KMS-11 (cell line): ENCODE measurements at regions not wholly inside any gene's neighbourhood (a gene's known extent, or its start where the extent isn't known, plus 50 kb on each side); places are given as distances from the start of the nearest gene placed in this dataset.
"Not testable (repeated sequence)": the region's sequence is repeated elsewhere in the genome, so short reads cannot be mapped to it uniquely, and the experiment has no call there.

ENCODE experiments used
- H2AFZ ChIP-seq: fragments of 200-600 bp; sonication (generic); 2 replicates; pipeline ENCODE4 v1.6.1; 2016; ENCODE audit warnings: antibody characterized with exemption, mixed run types, low read depth
- H3K27ac ChIP-seq: fragments of 200-600 bp; sonication (generic); 2 replicates; pipeline ENCODE4 v1.6.1; 2016; ENCODE audit warnings: mild to moderate bottlenecking, mixed run types
- H3K27me3 ChIP-seq: fragments of 200-600 bp; sonication (generic); 2 replicates; pipeline ENCODE4 v1.6.1; 2017; ENCODE audit warnings: mild to moderate bottlenecking, low read depth, mixed run types, moderate library complexity; ENCODE audit not compliant: insufficient read depth
- H3K36me3 ChIP-seq: fragments of 200-600 bp; sonication (generic); 2 replicates; pipeline ENCODE4 v1.6.1; 2017; ENCODE audit warnings: mild to moderate bottlenecking, mixed run types; ENCODE audit not compliant: insufficient read depth
- H3K4me1 ChIP-seq: fragments of 200-600 bp; sonication (generic); 2 replicates; pipeline ENCODE4 v1.6.1; 2016; ENCODE audit warnings: mild to moderate bottlenecking, low read depth, mixed run types; ENCODE audit not compliant: poor library complexity, severe bottlenecking
- H3K4me2 ChIP-seq: fragments of 200-600 bp; sonication (generic); 2 replicates; pipeline ENCODE4 v1.7.0; 2016; ENCODE audit warnings: mild to moderate bottlenecking, mixed run types
- H3K4me3 ChIP-seq: fragments of 200-600 bp; sonication (generic); IDR thresholded peaks from 2 replicates; pipeline ENCODE4 v1.6.1; 2017; ENCODE audit warnings: low read depth, low read length, mixed read lengths; ENCODE audit not compliant: insufficient read depth
- H3K79me2 ChIP-seq: fragments of 200-600 bp; sonication (generic); 2 replicates; pipeline ENCODE4 v1.6.1; 2016; ENCODE audit warnings: low read depth, mixed run types; ENCODE audit not compliant: insufficient read depth
- H3K9ac ChIP-seq: fragments of 200-600 bp; sonication (generic); 2 replicates; pipeline ENCODE4 v1.6.1; 2016; ENCODE audit warnings: mild to moderate bottlenecking, mixed run types
- H4K20me1 ChIP-seq: fragments of 200-600 bp; sonication (generic); 2 replicates; pipeline ENCODE4 v1.6.1; 2016; ENCODE audit warnings: mild to moderate bottlenecking, mixed run types; ENCODE audit not compliant: insufficient read depth
- CTCF ChIP-seq: fragments of 200-600 bp; sonication (generic); conservative IDR thresholded peaks from 2 replicates; pipeline ENCODE4 v1.6.1; 2017; ENCODE audit warnings: low read depth, mild to moderate bottlenecking, antibody characterized with exemption, low read length, moderate library complexity, mixed read lengths

GRCh38 chr1:82059959-82060358 lies 259.2 kb downstream of the ADGRL2 start:
- H3K36me3 ChIP-seq: no peaks in the 10 kb centered on the region
- H4K20me1 ChIP-seq: no peaks in the 10 kb centered on the region
- no peaks in the 10 kb centered on the region for H3K4me1 ChIP-seq
- no peak overlapping the region for H3K27ac ChIP-seq
- H2AFZ ChIP-seq: no peak overlapping the region
- H3K9ac ChIP-seq: no peak overlapping the region
- H3K4me2 ChIP-seq: no peak overlapping the region
- no peak for TF ChIP-seq CTCF
- no peaks in the 10 kb centered on the region for H3K79me2 ChIP-seq
- no peaks in the 10 kb centered on the region for H3K27me3 ChIP-seq
- no peak overlapping the region for H3K4me3 ChIP-seq

GRCh38 chr1:82057011-82057410 lies 256.3 kb downstream of the ADGRL2 start:
- H3K36me3 ChIP-seq: no peaks in the 10 kb centered on the region
- no peak overlapping the region for H3K27ac ChIP-seq
- no peaks in the 10 kb centered on the region for H3K27me3 ChIP-seq
- no peaks in the 10 kb centered on the region for H4K20me1 ChIP-seq
- H3K4me2 ChIP-seq: no peak overlapping the region
- no peak overlapping the region for H3K4me3 ChIP-seq
- TF ChIP-seq CTCF: no peak
- H3K79me2 ChIP-seq: no peaks in the 10 kb centered on the region
- no peaks in the 10 kb centered on the region for H3K4me1 ChIP-seq
- no peak overlapping the region for H2AFZ ChIP-seq
- H3K9ac ChIP-seq: no peak overlapping the region

GRCh38 chr1:82055375-82055774 lies 254.6 kb downstream of the ADGRL2 start:
- H3K36me3 ChIP-seq, H3K4me2 ChIP-seq, H3K79me2 ChIP-seq, H4K20me1 ChIP-seq, H3K4me1 ChIP-seq, H3K4me3 ChIP-seq, H3K27me3 ChIP-seq, H3K9ac ChIP-seq, H3K27ac ChIP-seq, H2AFZ ChIP-seq: not testable (repeated sequence)

- H3K36me3 ChIP-seq: no peaks in the 10 kb centered on the region
- no peak overlapping the region for H3K4me3 ChIP-seq
- H3K27me3 ChIP-seq: no peaks in the 10 kb centered on the region
- H4K20me1 ChIP-seq: no peaks in the 10 kb centered on the region
- no peak for TF ChIP-seq CTCF
- H3K79me2 ChIP-seq: no peaks in the 10 kb centered on the region
- H2AFZ ChIP-seq: no peak overlapping the region
- H3K4me2 ChIP-seq: no peak overlapping the region
- H3K9ac ChIP-seq: no peak overlapping the region
- H3K27ac ChIP-seq: no peak overlapping the region
- H3K4me1 ChIP-seq: no peaks in the 10 kb centered on the region
Measured at GRCh38 chr1:82052563-82052962, 251.8 kb downstream of the ADGRL2 start.

- Histone ChIP-seq H3K4me1 (no peaks in the 10 kb centered on the region), H3K79me2 (no peaks in the 10 kb centered on the region)
- TF ChIP-seq CTCF: no peak
Measured at GRCh38 chr1:82048596-82048995, 247.9 kb downstream of the ADGRL2 start.

More at GRCh38 chr1:82048596-82048995, 247.9 kb downstream of the ADGRL2 start:
- no peak overlapping the region for H3K4me3 ChIP-seq
- H3K9ac ChIP-seq: no peak overlapping the region
- H2AFZ ChIP-seq: no peak overlapping the region
- H3K4me2 ChIP-seq: no peak overlapping the region
- H3K27me3 ChIP-seq: no peaks in the 10 kb centered on the region
- no peaks in the 10 kb centered on the region for H4K20me1 ChIP-seq
- no peak overlapping the region for H3K27ac ChIP-seq
- H3K36me3 ChIP-seq: no peaks in the 10 kb centered on the region
